NCI-H82 treated with DMSO at 0.1 percent for 48 hours (cell line): ENCODE measurements at regions not wholly inside any gene's neighbourhood (a gene's known extent, or its start where the extent isn't known, plus 50 kb on each side); places are given as distances from the start of the nearest gene placed in this dataset.
"Not testable (repeated sequence)": the region's sequence is repeated elsewhere in the genome, so short reads cannot be mapped to it uniquely, and the experiment has no call there.

Experiments
- DNase-seq: peaks from one replicate; lab custom pipeline; 2025; ENCODE audit not compliant: unreplicated experiment; lab: John Stamatoyannopoulos, UW

GRCh38 chr3:132084982-132085381 is 50.2 kb upstream of the CPNE4 start:
- no peak for DNase-seq

GRCh38 chr3:132087356-132087755 is 52.5 kb upstream of the CPNE4 start:
- no peak for DNase-seq

- no peak for DNase-seq
These were observed 53.5 kb upstream of the CPNE4 start for GRCh38 chr3:132088291-132088690.

- no peak for DNase-seq
These were observed 56.1 kb upstream of the CPNE4 start for GRCh38 chr3:132090921-132091320.

- no peak for DNase-seq
These were observed 81.8 kb upstream of the CPNE4 start for GRCh38 chr3:132116601-132117000.

DNA sequence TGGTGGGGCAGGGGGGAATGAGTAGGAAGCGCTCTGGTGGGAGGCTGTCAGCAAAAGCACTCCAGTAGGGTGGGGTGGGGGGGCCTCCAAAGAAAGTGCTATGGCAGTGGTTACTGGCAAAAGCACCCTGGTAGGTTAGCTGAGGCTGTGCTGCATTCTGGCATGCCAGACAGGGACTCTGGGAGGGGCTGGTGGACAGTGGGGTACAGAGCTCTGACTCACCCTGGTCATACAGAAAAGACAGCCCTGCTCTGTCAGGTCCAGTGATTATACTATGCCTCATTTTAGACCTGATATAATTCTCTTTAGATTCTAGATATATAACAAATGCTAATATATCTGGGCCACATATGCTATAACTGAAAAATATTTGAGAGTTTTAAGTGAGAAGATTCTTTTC is 82.8 kb upstream of the CPNE4 start:
- DNase-seq = no peak

GRCh38 chr3:132119531-132119930 is 84.7 kb upstream of the CPNE4 start:
- DNase-seq = no peak

GRCh38 chr3:132124096-132124495 is 89.3 kb upstream of the CPNE4 start:
- DNase-seq = no peak

GRCh38 chr3:132124651-132125284 is 90.0 kb upstream of the CPNE4 start:
- DNase-seq = no peak

GRCh38 chr3:132134611-132135010 is 99.8 kb upstream of the CPNE4 start:
- no peak for DNase-seq

DNA sequence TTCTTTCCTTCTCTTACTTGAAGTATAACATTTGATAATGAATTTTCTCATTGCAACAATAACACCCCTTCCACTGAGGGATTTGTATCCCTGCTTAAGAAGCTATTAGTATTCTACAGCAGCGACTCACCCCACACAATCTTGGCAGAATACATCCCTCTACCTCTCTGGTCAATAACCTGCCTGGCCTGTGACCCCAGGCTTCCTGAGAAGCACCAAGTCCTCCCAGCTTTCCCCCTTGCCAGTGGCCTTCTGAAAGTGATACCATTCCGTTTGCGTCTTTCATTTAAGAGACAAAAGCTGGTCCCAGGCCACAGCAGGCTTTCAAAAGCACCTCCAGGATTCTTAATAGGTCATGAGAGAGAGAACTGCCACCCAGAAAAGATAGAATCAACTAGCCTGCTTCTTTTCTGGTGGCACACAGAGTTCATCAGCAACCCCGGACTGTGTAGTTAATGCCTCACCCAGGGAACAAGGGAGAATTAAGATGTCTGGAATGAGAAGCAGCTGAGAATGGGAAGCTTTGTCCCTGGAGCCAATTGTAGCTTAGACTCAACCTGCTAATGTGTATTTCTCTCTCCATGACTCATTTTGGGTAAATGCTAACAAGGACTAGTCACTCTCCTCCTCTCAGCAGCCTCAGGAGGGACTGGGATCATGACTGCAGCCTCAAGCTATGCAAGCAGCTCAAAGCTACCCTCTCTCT is 101.0 kb upstream of the CPNE4 start:
- DNase-seq = no peak

GRCh38 chr3:132136334-132136716 is 101.5 kb upstream of the CPNE4 start:
- no peak for DNase-seq

DNA sequence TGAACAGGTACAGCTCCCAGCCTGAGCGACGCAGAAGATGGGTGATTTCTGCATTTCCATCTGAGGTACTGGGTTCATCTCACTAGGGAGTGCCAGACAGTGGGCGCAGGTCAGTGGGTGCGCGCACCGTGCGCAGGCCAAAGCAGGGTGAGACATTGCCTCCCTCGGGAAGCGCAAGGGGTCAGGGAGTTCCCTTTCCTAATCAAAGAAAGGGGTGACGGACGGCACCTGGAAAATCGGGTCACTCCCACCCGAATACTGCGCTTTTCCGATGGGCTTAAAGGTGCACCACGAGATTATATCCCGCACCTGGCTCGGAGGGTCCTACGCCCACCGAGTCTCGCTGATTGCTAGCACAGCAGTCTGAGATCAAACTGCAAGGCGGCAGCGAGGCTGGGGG is 102.1 kb upstream of the CPNE4 start:
- not testable (repeated sequence) for DNase-seq

DNA sequence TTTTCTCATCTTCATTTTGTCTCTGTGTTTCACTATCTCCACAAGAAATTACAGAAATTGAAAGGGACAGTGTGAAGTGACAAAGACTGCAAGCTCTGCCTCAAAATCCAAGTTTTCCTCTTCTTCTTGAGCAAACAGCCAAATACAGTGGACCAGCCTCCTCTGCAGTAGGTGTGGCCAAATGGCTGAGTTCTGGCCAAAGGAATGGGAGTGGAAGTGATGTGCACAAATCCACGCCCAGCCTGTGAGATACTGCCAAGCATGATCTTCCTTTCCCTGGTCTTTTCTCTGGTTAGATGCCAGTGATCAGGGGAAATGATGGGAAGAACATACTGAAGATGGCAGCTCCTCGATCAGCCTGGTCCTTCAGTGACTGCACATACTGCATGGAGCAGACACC is 111.0 kb upstream of the CPNE4 start:
- no peak for DNase-seq

GRCh38 chr3:132154619-132155018 is 119.8 kb upstream of the CPNE4 start:
- DNase-seq = no peak

DNA sequence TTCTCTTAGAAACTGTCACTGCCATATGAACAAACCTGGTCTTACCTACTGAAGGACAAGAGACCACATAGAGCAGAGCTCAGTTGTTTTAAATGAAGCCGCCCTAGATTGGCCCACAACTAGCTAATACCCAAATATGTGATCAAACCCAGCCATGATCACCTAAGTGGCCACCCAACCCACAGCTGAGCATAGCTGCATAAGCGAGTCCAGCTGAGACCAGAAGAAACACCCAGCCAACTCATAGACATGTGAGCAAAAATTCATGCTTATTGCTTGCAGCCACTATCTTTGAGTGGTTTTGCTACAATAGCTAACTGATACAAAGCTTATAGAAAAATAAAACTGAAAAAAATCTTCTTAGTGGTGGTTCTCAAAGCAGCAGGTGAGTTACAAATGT is 124.3 kb upstream of the CPNE4 start:
- no peak for DNase-seq

DNA sequence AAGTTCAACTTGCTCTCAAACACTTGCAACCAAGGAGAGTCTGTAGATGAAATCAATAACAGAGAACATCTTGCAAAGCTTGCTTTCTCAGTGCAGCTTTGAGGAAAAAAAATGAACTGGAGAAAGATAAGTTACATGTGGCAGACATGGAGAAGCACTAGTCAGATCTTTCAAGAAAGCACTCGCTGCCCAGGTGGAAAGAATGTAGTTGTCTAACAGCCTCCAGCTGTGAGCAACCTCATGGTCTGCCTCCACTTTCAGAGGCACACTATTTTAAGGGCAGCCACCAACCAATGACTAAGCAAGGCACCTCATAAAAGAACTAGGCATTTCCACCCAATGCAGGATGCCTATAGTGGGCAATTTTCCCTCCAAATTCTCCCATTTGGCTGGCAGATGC is 125.4 kb upstream of the CPNE4 start:
- DNase-seq = no peak

DNA sequence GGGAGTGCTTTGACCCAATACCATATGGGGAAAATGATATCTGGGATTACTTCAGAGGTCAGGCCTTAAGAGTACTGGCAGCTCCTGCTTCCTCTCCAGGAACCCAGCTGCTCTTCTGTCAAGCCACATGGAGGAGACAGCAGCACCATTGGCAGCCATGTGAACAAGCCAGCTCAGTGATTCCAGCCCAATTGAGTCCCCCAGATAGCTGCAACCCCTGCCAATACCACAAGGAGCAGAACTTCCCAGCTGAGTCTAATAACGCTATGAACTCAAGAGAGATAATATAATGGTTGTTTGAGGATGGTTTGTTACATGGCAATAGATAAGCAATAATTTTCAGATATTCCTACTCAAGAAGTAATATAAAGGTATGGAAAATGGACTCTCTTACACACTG is 126.8 kb upstream of the CPNE4 start:
- no peak for DNase-seq

- no peak for DNase-seq
These were observed 129.8 kb upstream of the CPNE4 start for GRCh38 chr3:132164469-132165092.

DNA sequence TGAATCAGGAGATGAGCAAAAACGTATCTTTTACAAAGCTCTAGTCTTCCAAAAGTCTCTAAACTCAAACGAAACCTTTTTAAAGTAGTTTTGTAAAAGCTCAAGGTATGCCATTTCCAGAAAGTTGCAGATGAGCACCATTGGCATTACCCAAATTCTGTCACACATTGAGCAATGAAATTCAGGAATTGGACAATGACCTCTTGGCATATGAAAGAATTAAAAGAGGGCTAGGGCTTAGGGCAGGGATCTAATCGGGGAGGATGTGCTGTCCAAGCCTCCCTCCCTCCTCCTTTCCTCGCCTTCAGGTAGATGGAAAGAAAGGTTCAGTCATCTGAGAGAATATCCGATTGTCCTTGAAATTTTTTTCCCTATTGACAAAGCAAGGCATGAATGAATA is 133.1 kb upstream of the CPNE4 start:
- no peak for DNase-seq

GRCh38 chr3:132174500-132174899 is 139.7 kb upstream of the CPNE4 start:
- DNase-seq = no peak

GRCh38 chr3:132180337-132180791 is 136.8 kb upstream of the ACP3 start:
- DNase-seq = peak; percentile 53
